H9 (cell line): ENCODE measurements at regions not wholly inside any gene's neighbourhood (a gene's known extent, or its start where the extent isn't known, plus 50 kb on each side); places are given as distances from the start of the nearest gene placed in this dataset.

Experiments used
- DNase-seq: peaks from one replicate; pipeline ENCODE4 v3.0.0-alpha.2; 2017
- H2AFZ ChIP-seq: one replicate; pipeline ENCODE4 v1.6.1; 2013; ENCODE audit warnings: mild to moderate bottlenecking, low read length, control low read depth, moderate library complexity
- H2AK5ac ChIP-seq: 2 replicates; pipeline ENCODE4 v1.6.1; 2013; ENCODE audit warnings: low read length, control low read depth, mixed read lengths; ENCODE audit not compliant: insufficient read length
- H2BK120ac ChIP-seq: one replicate; pipeline ENCODE4 v1.6.1; 2013; ENCODE audit warnings: low read depth, mild to moderate bottlenecking, low read length, control low read depth, inconsistent platforms; ENCODE audit not compliant: poor library complexity, severe bottlenecking
- H2BK12ac ChIP-seq: 2 replicates; pipeline ENCODE4 v1.6.1; 2013; ENCODE audit warnings: low read length, control low read depth, mixed read lengths, low read depth; ENCODE audit not compliant: insufficient read length
- H2BK15ac ChIP-seq: 2 replicates; pipeline ENCODE4 v1.6.1; 2013; ENCODE audit warnings: low read depth, low read length, control low read depth
- H2BK20ac ChIP-seq: one replicate; pipeline ENCODE4 v1.6.1; 2013; ENCODE audit warnings: low read depth, mild to moderate bottlenecking, low read length, control low read depth, inconsistent platforms; ENCODE audit not compliant: poor library complexity, severe bottlenecking
- H2BK5ac ChIP-seq: 2 replicates; pipeline ENCODE4 v1.6.1; 2013; ENCODE audit warnings: low read length, control low read depth, mixed read lengths; ENCODE audit not compliant: insufficient read length
- H3K14ac ChIP-seq: 2 replicates; pipeline ENCODE4 v1.6.1; 2013; ENCODE audit warnings: low read length, control low read depth; ENCODE audit not compliant: insufficient read depth
- H3K18ac ChIP-seq: 2 replicates; pipeline ENCODE4 v1.6.1; 2013; ENCODE audit warnings: low read depth, mild to moderate bottlenecking, mixed read lengths, low read length, control low read depth; ENCODE audit not compliant: insufficient read length
- H3K23ac ChIP-seq: 2 replicates; pipeline ENCODE4 v1.6.1; 2013; ENCODE audit warnings: low read length, control low read depth, mixed read lengths, low read depth; ENCODE audit not compliant: insufficient read length
- H3K23me2 ChIP-seq: 2 replicates; pipeline ENCODE4 v1.6.1; 2013; ENCODE audit warnings: low read depth, mild to moderate bottlenecking, mixed read lengths, low read length, control low read depth; ENCODE audit not compliant: insufficient read length, poor library complexity, severe bottlenecking
- H3K27ac ChIP-seq: 2 replicates; pipeline ENCODE4 v1.5.1; 2013; ENCODE audit warnings: low read length, control low read depth, mixed read lengths, low read depth; ENCODE audit not compliant: insufficient read length
- H3K27me3 ChIP-seq: 2 replicates; pipeline ENCODE4 v1.6.1; 2013; ENCODE audit warnings: low read length, control low read depth, inconsistent platforms; ENCODE audit not compliant: insufficient read depth
- H3K4ac ChIP-seq: 2 replicates; pipeline ENCODE4 v1.6.1; 2013; ENCODE audit warnings: low read depth, mild to moderate bottlenecking, control low read depth, inconsistent platforms, low read length, moderate library complexity
- H3K4me1 ChIP-seq: 2 replicates; pipeline ENCODE4 v1.6.1; 2013; ENCODE audit warnings: low read length, control low read depth, inconsistent platforms; ENCODE audit not compliant: insufficient read depth
- H3K4me2 ChIP-seq: 2 replicates; pipeline ENCODE4 v1.6.1; 2013; ENCODE audit warnings: low read length, control low read depth, mixed read lengths; ENCODE audit not compliant: insufficient read length, insufficient read depth
- H3K56ac ChIP-seq: 2 replicates; pipeline ENCODE4 v1.6.1; 2013; ENCODE audit warnings: low read depth, mild to moderate bottlenecking, mixed read lengths, low read length, control low read depth; ENCODE audit not compliant: insufficient read length
- H3K79me1 ChIP-seq: 2 replicates; pipeline ENCODE4 v1.6.1; 2013; ENCODE audit warnings: low read depth, mild to moderate bottlenecking, moderate library complexity, low read length, control low read depth, inconsistent platforms; ENCODE audit not compliant: insufficient read depth, poor library complexity, severe bottlenecking
- H3K79me2 ChIP-seq: 2 replicates; pipeline ENCODE4 v1.6.1; 2013; ENCODE audit warnings: low read length, control low read depth, inconsistent platforms; ENCODE audit not compliant: insufficient read depth
- H3K9ac ChIP-seq: 2 replicates; pipeline ENCODE4 v1.6.1; 2013; ENCODE audit warnings: low read length, control low read depth, mixed read lengths; ENCODE audit not compliant: insufficient read length; ENCODE audit errors: extremely low read depth
- H3K9me3 ChIP-seq: one replicate; pipeline ENCODE4 v1.6.1; 2013; ENCODE audit warnings: low read depth, low read length, inconsistent platforms; ENCODE audit not compliant: control insufficient read depth
- H3T11ph ChIP-seq: one replicate; pipeline ENCODE4 v1.6.1; 2013; ENCODE audit warnings: mild to moderate bottlenecking, low read length, control low read depth, inconsistent platforms
- H4K20me1 ChIP-seq: one replicate; pipeline ENCODE4 v1.6.1; 2013; ENCODE audit not compliant: control insufficient read depth, insufficient read length, insufficient read depth
- H4K5ac ChIP-seq: 2 replicates; pipeline ENCODE4 v1.6.1; 2013; ENCODE audit warnings: low read depth, mild to moderate bottlenecking, mixed read lengths, low read length, control low read depth; ENCODE audit not compliant: insufficient read length
- H4K8ac ChIP-seq: replicated peaks from 2 replicates; pipeline ENCODE4 v1.6.1; 2013; ENCODE audit warnings: low read length, control low read depth, mixed read lengths, low read depth; ENCODE audit not compliant: insufficient read length
- H4K91ac ChIP-seq: 2 replicates; pipeline ENCODE4 v1.6.1; 2013; ENCODE audit warnings: low read depth, mild to moderate bottlenecking, moderate library complexity, mixed read lengths, low read length, control low read depth; ENCODE audit not compliant: insufficient read length
- H3K27ac Mint-ChIP-seq, 3 experiments: 2 replicates in 2 of 3; 3 replicates in 1 of 3; pipeline ENCODE4 v1.8.0; 2020 to 2021; ENCODE audit warnings: mixed read lengths in 3 of 3, mild to moderate bottlenecking in 1 of 3, moderate library complexity in 1 of 3
- H3K27me3 Mint-ChIP-seq: 2 replicates; pipeline ENCODE4 v1.8.0; 2021; ENCODE audit warnings: low read depth, mild to moderate bottlenecking, moderate library complexity, mixed read lengths
- H3K36me3 Mint-ChIP-seq, 3 experiments: 2 replicates in 2 of 3; 3 replicates in 1 of 3; pipeline ENCODE4 v1.8.0; 2020 to 2021; ENCODE audit warnings: low read depth in 3 of 3, mixed read lengths in 3 of 3; ENCODE audit not compliant: insufficient read depth in 1 of 3
- H3K4me1 Mint-ChIP-seq, 2 experiments: 2 replicates each; pipeline ENCODE4 v1.8.0; 2020; ENCODE audit warnings: mixed read lengths in 2 of 2
- H3K4me3 Mint-ChIP-seq, 2 experiments: 2 replicates in 1 of 2; 3 replicates in 1 of 2; pipeline ENCODE4 v1.8.0; 2020 to 2021; ENCODE audit warnings: mild to moderate bottlenecking in 2 of 2, mixed read lengths in 2 of 2, moderate library complexity in 1 of 2
- H3K9me3 Mint-ChIP-seq, 2 experiments: 2 replicates in 1 of 2; 3 replicates in 1 of 2; pipeline ENCODE4 v1.8.0; 2020; ENCODE audit warnings: mild to moderate bottlenecking in 2 of 2, mixed read lengths in 2 of 2, moderate library complexity in 1 of 2
- WGBS: extraction: QIAGEN DNeasy Blood & Tissue Kit; methylation state at CpG from one replicate; pipeline ENCODE4 v1.1.7; 2013; ENCODE audit warnings: missing lambda C conversion rate, low lambda C conversion rate, mixed read lengths; ENCODE audit not compliant: insufficient read length; ENCODE audit errors: extremely low coverage; 5-methylcytosine and 5-hydroxymethylcytosine counted together
- TF ChIP-seq, protein P1 (sequence below): fragments of 200-600 bp; sonication (generic); conservative IDR thresholded peaks from 3 replicates; pipeline ENCODE4 v1.8.0; 2021; ENCODE audit warnings: antibody characterized with exemption, mild to moderate bottlenecking

DNA sequence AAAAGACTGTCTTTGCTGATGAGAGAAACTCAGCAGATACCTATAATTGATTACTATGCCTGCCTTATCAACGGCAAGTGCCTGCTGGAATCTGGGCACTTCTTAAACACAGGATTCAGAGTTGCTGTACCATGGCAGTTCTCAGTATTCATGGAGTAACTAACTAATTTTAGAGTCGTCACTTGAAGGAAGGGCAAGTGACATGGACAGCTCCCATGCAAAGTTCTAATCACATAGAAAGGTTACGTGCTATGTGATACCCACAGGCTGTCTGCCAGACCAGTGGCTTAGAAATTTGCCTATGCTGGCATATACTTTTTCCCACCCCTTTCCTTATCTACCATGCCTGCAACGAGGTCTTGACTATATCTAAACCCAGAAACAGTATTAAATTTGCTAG is 931.1 kb upstream of the TENM3 start:
- Histone ChIP-seq H2BK15ac (no peak overlapping the region), H3K4me2 (no peak overlapping the region), H3K23ac (no peak overlapping the region), H2BK12ac (no peak overlapping the region), H4K91ac (no peak overlapping the region), H3K27ac (no peak overlapping the region), H3K9ac (no peak overlapping the region), H2BK5ac (no peak overlapping the region), H4K8ac (no peak overlapping the region), H4K20me1 (no peaks in the 10 kb centered on the region), H2BK20ac (no peak overlapping the region), H3T11ph (no peak overlapping the region), H3K23me2 (no peaks in the 10 kb centered on the region), H3K79me1 (no peaks in the 10 kb centered on the region), H3K14ac (no peak overlapping the region), H2BK120ac (no peak overlapping the region), H2AFZ (no peak overlapping the region), H3K4ac (no peak overlapping the region), H3K9me3 (no peaks in the 10 kb centered on the region), H3K56ac (no peak overlapping the region), H3K79me2 (no peaks in the 10 kb centered on the region), H3K4me1 (peaks cover 4% of the 10 kb centered on the region; the same call in 1 of the 2 replicates), H2AK5ac (no peak overlapping the region), H3K27me3 (no peaks in the 10 kb centered on the region), H4K5ac (no peak overlapping the region), H3K18ac (no peak overlapping the region)
- H3K9me3 Mint-ChIP-seq = peaks cover 7 to 11% of the 10 kb centered on the region in 2 experiments
- no CpG with 5 or more reads among the region's 4 CpGs for WGBS
- H3K27me3 Mint-ChIP-seq = no peaks in the 10 kb centered on the region
- peaks cover 20 to 25% of the 10 kb centered on the region in 2 experiments for H3K4me1 Mint-ChIP-seq
- H3K27ac Mint-ChIP-seq = no peak overlapping the region
- TF ChIP-seq, protein P1, sequence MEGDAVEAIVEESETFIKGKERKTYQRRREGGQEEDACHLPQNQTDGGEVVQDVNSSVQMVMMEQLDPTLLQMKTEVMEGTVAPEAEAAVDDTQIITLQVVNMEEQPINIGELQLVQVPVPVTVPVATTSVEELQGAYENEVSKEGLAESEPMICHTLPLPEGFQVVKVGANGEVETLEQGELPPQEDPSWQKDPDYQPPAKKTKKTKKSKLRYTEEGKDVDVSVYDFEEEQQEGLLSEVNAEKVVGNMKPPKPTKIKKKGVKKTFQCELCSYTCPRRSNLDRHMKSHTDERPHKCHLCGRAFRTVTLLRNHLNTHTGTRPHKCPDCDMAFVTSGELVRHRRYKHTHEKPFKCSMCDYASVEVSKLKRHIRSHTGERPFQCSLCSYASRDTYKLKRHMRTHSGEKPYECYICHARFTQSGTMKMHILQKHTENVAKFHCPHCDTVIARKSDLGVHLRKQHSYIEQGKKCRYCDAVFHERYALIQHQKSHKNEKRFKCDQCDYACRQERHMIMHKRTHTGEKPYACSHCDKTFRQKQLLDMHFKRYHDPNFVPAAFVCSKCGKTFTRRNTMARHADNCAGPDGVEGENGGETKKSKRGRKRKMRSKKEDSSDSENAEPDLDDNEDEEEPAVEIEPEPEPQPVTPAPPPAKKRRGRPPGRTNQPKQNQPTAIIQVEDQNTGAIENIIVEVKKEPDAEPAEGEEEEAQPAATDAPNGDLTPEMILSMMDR = no peak
- no peak overlapping the region for H3K4me3 Mint-ChIP-seq
- no peak for DNase-seq
- peaks cover 4 to 15% (median 5%) of the 10 kb centered on the region in 3 experiments; a peak in 6 of 7 replicates for H3K36me3 Mint-ChIP-seq
